OCI-LY7 (cell line): ENCODE measurements at regions not wholly inside any gene's neighbourhood (a gene's known extent, or its start where the extent isn't known, plus 50 kb on each side); places are given as distances from the start of the nearest gene placed in this dataset.

Experiments
- CTCF ChIP-seq: fragments of 200-600 bp; sonication (generic); conservative IDR thresholded peaks from 2 replicates; pipeline ENCODE4 v1.5.1; 2014; ENCODE audit warnings: mild to moderate bottlenecking, antibody characterized with exemption, low read length, moderate library complexity, mixed read lengths
- EZH2phosphoT487 ChIP-seq: fragments of 200-600 bp; sonication (generic); IDR thresholded peaks from 2 replicates; pipeline ENCODE4 v1.6.1; 2018; ENCODE audit warnings: low read depth, borderline replicate concordance, mild to moderate bottlenecking, mixed run types, antibody characterized with exemption, low read length, moderate library complexity, mixed read lengths

- no peak for TF ChIP-seq CTCF
- no peak for TF ChIP-seq EZH2phosphoT487
These were observed 115.8 kb upstream of the SERTAD2 start for GRCh38 chr2:64769392-64770044.
